GM06990 (cell line): ENCODE measurements at regions not wholly inside any gene's neighbourhood (a gene's known extent, or its start where the extent isn't known, plus 50 kb on each side); places are given as distances from the start of the nearest gene placed in this dataset.

ENCODE experiments used
- DNase-seq: peaks from one replicate; pipeline ENCODE4 v3.0.0-alpha.2; 2011; ENCODE audit not compliant: insufficient read length; ENCODE audit errors: extremely low read depth
- H3K27me3 ChIP-seq: replicated peaks from 2 replicates; pipeline ENCODE4 v1.6.0; 2011; ENCODE audit warnings: low read length; ENCODE audit not compliant: control insufficient read depth, insufficient read depth
- H3K36me3 ChIP-seq: 2 replicates; pipeline ENCODE4 v1.5.1; 2011; ENCODE audit warnings: low read length; ENCODE audit not compliant: control insufficient read depth, insufficient read depth
- H3K4me3 ChIP-seq: replicated peaks from 2 replicates; pipeline ENCODE4 v1.5.1; 2011; ENCODE audit warnings: low read depth, mild to moderate bottlenecking, control low read depth, low read length
- CTCF ChIP-seq: IDR thresholded peaks from 2 replicates; pipeline ENCODE4 v1.5.1; 2011; ENCODE audit warnings: low read length, control low read depth, mild to moderate bottlenecking, inconsistent platforms; ENCODE audit not compliant: insufficient read depth, poor library complexity, severe bottlenecking

- H3K36me3 ChIP-seq: no peaks in the 10 kb centered on the region
- no peak for DNase-seq
- no peak overlapping the region for H3K4me3 ChIP-seq
- TF ChIP-seq CTCF: no peak
- H3K27me3 ChIP-seq: no peaks in the 10 kb centered on the region
These were observed 123.3 kb upstream of the SH3BP4 start for GRCh38 chr2:234828382-234829073.

- Histone ChIP-seq H3K36me3 (no peaks in the 10 kb centered on the region), H3K27me3 (no peaks in the 10 kb centered on the region), H3K4me3 (no peak overlapping the region)
- no peak for TF ChIP-seq CTCF
- no peak for DNase-seq
These were observed 124.5 kb upstream of the SH3BP4 start for GRCh38 chr2:234827096-234827860.

- TF ChIP-seq CTCF: no peak
- no peak overlapping the region for H3K4me3 ChIP-seq
- H3K36me3 ChIP-seq: no peaks in the 10 kb centered on the region
- DNase-seq: no peak
- no peaks in the 10 kb centered on the region for H3K27me3 ChIP-seq
These were observed 125.1 kb upstream of the SH3BP4 start for GRCh38 chr2:234826681-234827080.

GRCh38 chr2:234825616-234826015 lies 126.2 kb upstream of the SH3BP4 start:
- Histone ChIP-seq H3K4me3 (no peak overlapping the region), H3K36me3 (no peaks in the 10 kb centered on the region), H3K27me3 (no peaks in the 10 kb centered on the region)
- no peak for TF ChIP-seq CTCF
- no peak for DNase-seq

- H3K36me3 ChIP-seq: no peaks in the 10 kb centered on the region
- no peak overlapping the region for H3K4me3 ChIP-seq
- no peak for TF ChIP-seq CTCF
- no peaks in the 10 kb centered on the region for H3K27me3 ChIP-seq
- DNase-seq: no peak
These were observed 127.9 kb upstream of the SH3BP4 start for GRCh38 chr2:234823877-234824376.
